ENCODE measurements at regions not wholly inside any gene's neighbourhood (a gene's known extent, or its start where the extent isn't known, plus 50 kb on each side); places are given as distances from the start of the nearest gene placed in this dataset.

- Mint-ChIP-seq H3K36me3 (ENCODE audit: low read depth) (no peaks in the 10 kb centered on the region), H3K27me3 (peaks cover 2% of the 10 kb centered on the region), H3K27ac (no peak overlapping the region), H3K4me1 (no peaks in the 10 kb centered on the region), H3K9me3 (no peaks in the 10 kb centered on the region), H3K4me3 (no peak overlapping the region)
- CTCF ChIA-PET: no interaction called here
- DNase-seq: no peak
- POLR2A ChIA-PET: no interaction called here
These were observed 78.1 kb upstream of the PRICKLE2 start for GRCh38 chr3:64303401-64303800.

GRCh38 chr3:64301476-64301875 is 76.2 kb upstream of the PRICKLE2 start:
- no peak overlapping the region for H3K27ac Mint-ChIP-seq
- no peaks in the 10 kb centered on the region for H3K36me3 Mint-ChIP-seq (ENCODE audit: low read depth)

GRCh38 chr3:64300790-64301423 is 75.6 kb upstream of the PRICKLE2 start:
- peaks cover 4% of the 10 kb centered on the region for H3K9me3 Mint-ChIP-seq
- ChIA-PET POLR2A (no interaction called here), CTCF (no interaction called here)

More at GRCh38 chr3:64301476-64301875, 76.2 kb upstream of the PRICKLE2 start:
- peaks cover 4% of the 10 kb centered on the region for H3K9me3 Mint-ChIP-seq
- H3K4me3 Mint-ChIP-seq: no peak overlapping the region
- no peaks in the 10 kb centered on the region for H3K4me1 Mint-ChIP-seq
- ChIA-PET CTCF (no interaction called here), POLR2A (no interaction called here)
- H3K27me3 Mint-ChIP-seq: peaks cover 2% of the 10 kb centered on the region
- no peak for DNase-seq

GRCh38 chr3:64299206-64299605 is 73.9 kb upstream of the PRICKLE2 start:
- Mint-ChIP-seq H3K4me1 (no peaks in the 10 kb centered on the region), H3K36me3 (ENCODE audit: low read depth) (no peaks in the 10 kb centered on the region), H3K27me3 (peaks cover 2% of the 10 kb centered on the region), H3K27ac (no peak overlapping the region), H3K4me3 (no peak overlapping the region), H3K9me3 (peaks cover 4% of the 10 kb centered on the region)
- POLR2A ChIA-PET: no interaction called here
- CTCF ChIA-PET: no interaction called here
- DNase-seq: no peak

More at GRCh38 chr3:64300790-64301423, 75.6 kb upstream of the PRICKLE2 start:
- Mint-ChIP-seq H3K4me3 (no peak overlapping the region), H3K4me1 (no peaks in the 10 kb centered on the region), H3K27me3 (peaks cover 2% of the 10 kb centered on the region), H3K27ac (no peak overlapping the region), H3K36me3 (ENCODE audit: low read depth) (no peaks in the 10 kb centered on the region)
- no peak for DNase-seq

- Mint-ChIP-seq H3K27ac (no peak overlapping the region), H3K4me3 (no peak overlapping the region), H3K9me3 (peaks cover 4% of the 10 kb centered on the region), H3K36me3 (ENCODE audit: low read depth) (no peaks in the 10 kb centered on the region), H3K27me3 (peaks cover 2% of the 10 kb centered on the region), H3K4me1 (no peaks in the 10 kb centered on the region)
- no peak for DNase-seq
- POLR2A ChIA-PET: no interaction called here
- CTCF ChIA-PET: no interaction called here
These were observed 72.3 kb upstream of the PRICKLE2 start for GRCh38 chr3:64297563-64297962.

- no peaks in the 10 kb centered on the region for H3K27me3 Mint-ChIP-seq
- CTCF ChIA-PET: no interaction called here
- H3K4me3 Mint-ChIP-seq: no peak overlapping the region
- H3K36me3 Mint-ChIP-seq (ENCODE audit: low read depth): no peaks in the 10 kb centered on the region
- H3K27ac Mint-ChIP-seq: no peak overlapping the region
- no peak for DNase-seq
- peaks cover 4% of the 10 kb centered on the region for H3K9me3 Mint-ChIP-seq
- POLR2A ChIA-PET: no interaction called here
- no peaks in the 10 kb centered on the region for H3K4me1 Mint-ChIP-seq
These were observed 70.3 kb upstream of the PRICKLE2 start for GRCh38 chr3:64295594-64295993.

GRCh38 chr3:64294771-64295170 is 69.5 kb upstream of the PRICKLE2 start:
- POLR2A ChIA-PET: no interaction called here
- H3K27ac Mint-ChIP-seq: no peak overlapping the region
- no peaks in the 10 kb centered on the region for H3K4me1 Mint-ChIP-seq
- CTCF ChIA-PET: no interaction called here
- H3K4me3 Mint-ChIP-seq: no peak overlapping the region
- H3K9me3 Mint-ChIP-seq: peaks cover 4% of the 10 kb centered on the region
- no peak for DNase-seq
- H3K36me3 Mint-ChIP-seq (ENCODE audit: low read depth): no peaks in the 10 kb centered on the region
- no peaks in the 10 kb centered on the region for H3K27me3 Mint-ChIP-seq

GRCh38 chr3:64293121-64293520 is 67.9 kb upstream of the PRICKLE2 start:
- no peak for DNase-seq
- Mint-ChIP-seq H3K27me3 (no peaks in the 10 kb centered on the region), H3K4me1 (no peaks in the 10 kb centered on the region), H3K9me3 (peaks cover 4% of the 10 kb centered on the region), H3K36me3 (ENCODE audit: low read depth) (no peaks in the 10 kb centered on the region), H3K27ac (no peak overlapping the region), H3K4me3 (no peak overlapping the region)
- ChIA-PET POLR2A (no interaction called here), CTCF (no interaction called here)

GRCh38 chr3:64291956-64292355 is 66.7 kb upstream of the PRICKLE2 start:
- DNase-seq: no peak
- ChIA-PET CTCF (no interaction called here), POLR2A (no interaction called here)
- H3K9me3 Mint-ChIP-seq: no peaks in the 10 kb centered on the region
- no peaks in the 10 kb centered on the region for H3K27me3 Mint-ChIP-seq
- H3K27ac Mint-ChIP-seq: no peak overlapping the region
- no peak overlapping the region for H3K4me3 Mint-ChIP-seq
- H3K4me1 Mint-ChIP-seq: no peaks in the 10 kb centered on the region
- H3K36me3 Mint-ChIP-seq (ENCODE audit: low read depth): no peaks in the 10 kb centered on the region

GRCh38 chr3:64291345-64291744 is 66.1 kb upstream of the PRICKLE2 start:
- Mint-ChIP-seq H3K4me1 (no peaks in the 10 kb centered on the region), H3K9me3 (no peaks in the 10 kb centered on the region), H3K27ac (no peak overlapping the region), H3K27me3 (no peaks in the 10 kb centered on the region), H3K36me3 (ENCODE audit: low read depth) (no peaks in the 10 kb centered on the region), H3K4me3 (no peak overlapping the region)
- ChIA-PET POLR2A (no interaction called here), CTCF (no interaction called here)
- DNase-seq: no peak

GRCh38 chr3:64290864-64291263 is 65.6 kb upstream of the PRICKLE2 start:
- CTCF ChIA-PET: no interaction called here
- Mint-ChIP-seq H3K4me1 (no peaks in the 10 kb centered on the region), H3K4me3 (no peak overlapping the region), H3K36me3 (ENCODE audit: low read depth) (no peaks in the 10 kb centered on the region), H3K27ac (no peak overlapping the region), H3K27me3 (no peaks in the 10 kb centered on the region), H3K9me3 (no peaks in the 10 kb centered on the region)
- POLR2A ChIA-PET: no interaction called here
- DNase-seq: no peak

- Mint-ChIP-seq H3K4me3 (no peak overlapping the region), H3K36me3 (ENCODE audit: low read depth) (no peaks in the 10 kb centered on the region), H3K27ac (no peak overlapping the region), H3K4me1 (no peaks in the 10 kb centered on the region), H3K9me3 (no peaks in the 10 kb centered on the region), H3K27me3 (no peaks in the 10 kb centered on the region)
- no peak for DNase-seq
- ChIA-PET POLR2A (no interaction called here), CTCF (no interaction called here)
These were observed 64.9 kb upstream of the PRICKLE2 start for GRCh38 chr3:64290161-64290560.

GRCh38 chr3:64289622-64290021 is 64.4 kb upstream of the PRICKLE2 start:
- POLR2A ChIA-PET: no interaction called here
- no peak overlapping the region for H3K4me3 Mint-ChIP-seq
- no peaks in the 10 kb centered on the region for H3K9me3 Mint-ChIP-seq
- no peaks in the 10 kb centered on the region for H3K27me3 Mint-ChIP-seq
- no peak overlapping the region for H3K27ac Mint-ChIP-seq
- CTCF ChIA-PET: no interaction called here
- no peaks in the 10 kb centered on the region for H3K4me1 Mint-ChIP-seq
- DNase-seq: no peak
- H3K36me3 Mint-ChIP-seq (ENCODE audit: low read depth): no peaks in the 10 kb centered on the region

- Mint-ChIP-seq H3K4me3 (no peak overlapping the region), H3K36me3 (ENCODE audit: low read depth) (no peaks in the 10 kb centered on the region), H3K27me3 (no peaks in the 10 kb centered on the region), H3K4me1 (no peaks in the 10 kb centered on the region), H3K27ac (no peak overlapping the region), H3K9me3 (no peaks in the 10 kb centered on the region)
- ChIA-PET CTCF (no interaction called here), POLR2A (no interaction called here)
- DNase-seq: no peak
These were observed 53.4 kb upstream of the PRICKLE2 start for GRCh38 chr3:64278625-64279024.

GRCh38 chr3:64276131-64276530 is 50.9 kb upstream of the PRICKLE2 start:
- Mint-ChIP-seq H3K27ac (no peak overlapping the region), H3K9me3 (no peaks in the 10 kb centered on the region), H3K36me3 (ENCODE audit: low read depth) (no peaks in the 10 kb centered on the region), H3K4me1 (no peaks in the 10 kb centered on the region), H3K27me3 (no peaks in the 10 kb centered on the region), H3K4me3 (no peak overlapping the region)
- ChIA-PET POLR2A (no interaction called here), CTCF (no interaction called here)
- DNase-seq: no peak

All from activated CD4-positive, alpha-beta memory T cell treated with anti-CD3 and anti-CD28 coated beads, Interleukin-2, amount 10 ng/mL, durations not matched to agents 7 days and 5 days (primary cell).